ENCODE measurements at regions not wholly inside any gene's neighbourhood (a gene's known extent, or its start where the extent isn't known, plus 50 kb on each side); places are given as distances from the start of the nearest gene placed in this dataset.

DNA sequence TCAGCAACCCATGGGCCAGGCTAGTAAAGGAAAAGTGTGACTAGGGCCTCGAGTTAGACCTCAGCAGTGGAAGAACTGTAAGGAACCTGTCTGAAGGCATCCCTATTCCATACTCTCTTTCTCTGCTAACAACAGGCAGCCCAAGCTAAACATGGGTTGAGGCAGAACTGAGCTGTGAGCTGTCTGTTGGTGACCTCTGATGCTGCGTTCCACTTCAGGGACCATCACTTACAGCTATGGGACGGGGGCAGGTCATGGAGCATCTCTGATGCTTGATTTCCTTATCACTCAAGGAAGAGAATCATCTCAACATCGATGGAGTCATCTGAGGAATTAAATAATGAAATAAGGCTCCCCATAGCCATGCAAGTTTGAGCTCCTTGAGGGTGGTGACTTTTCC lies 174.8 kb downstream of the ACTL7B start:
- ChIA-PET POLR2A (interaction anchor here (0.6 kb wide), 1 partner anchor 1666 kb away, joined by 4 read pairs; no protein-coding TSS in a partner anchor), CTCF (no interaction called here)
- FAIRE-seq (no peak), DNase-seq (ENCODE audit: low read depth, low spot score) (no peak)
- no peak overlapping the region for H3K9ac ChIP-seq (replicated peaks; ENCODE audit: extremely low read depth, insufficient read depth, low read length)
- H2AFZ ChIP-seq (ENCODE audit: low read depth, low read length) = no peak overlapping the region
- no TSS peak for BruUV-seq (replicated peaks)
- no peaks in the 10 kb centered on the region for H4K20me1 ChIP-seq (replicated peaks; ENCODE audit: control insufficient read depth, extremely low read depth, insufficient read depth, low read length)
- intact Hi-C loops (cut with micrococcal nuclease) = no loop called here
- no peak overlapping the region for H3K4me3 ChIP-seq (replicated peaks in 1 of 3; ENCODE audit: insufficient read depth in 1 of 3, low read depth in 1 of 3, low read length in 3 of 3)
- TF ChIP-seq JUN (IDR thresholded peaks at IDR 0.05; ENCODE audit: borderline replicate concordance, insufficient read depth, insufficient read length, low read depth) (no peak), MYC (IDR thresholded peaks at IDR 0.05; ENCODE audit: low read depth, low read length) (no peak), POLR2AphosphoS5 (IDR thresholded peaks at IDR 0.05; ENCODE audit: insufficient read depth, low read depth, low read length) (no peak), FOS (IDR thresholded peaks at IDR 0.05; ENCODE audit: borderline replicate concordance, insufficient read depth, low read length) (no peak), GATA2 (IDR thresholded peaks at IDR 0.05; ENCODE audit: insufficient read depth, insufficient read length, low read depth, low read length) (no peak), EZH2 (IDR thresholded peaks at IDR 0.05; ENCODE audit: borderline replicate concordance, low read depth, low read length, severe bottlenecking) (no peak), POLR2A (IDR thresholded peaks at IDR 0.05; ENCODE audit: low read depth, low read length) (no peak)
- TF ChIP-seq, protein P1, sequence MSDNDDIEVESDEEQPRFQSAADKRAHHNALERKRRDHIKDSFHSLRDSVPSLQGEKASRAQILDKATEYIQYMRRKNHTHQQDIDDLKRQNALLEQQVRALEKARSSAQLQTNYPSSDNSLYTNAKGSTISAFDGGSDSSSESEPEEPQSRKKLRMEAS (IDR thresholded peaks at IDR 0.05; ENCODE audit: insufficient read depth, insufficient read length) = no peak
- TF ChIP-seq, protein P2, sequence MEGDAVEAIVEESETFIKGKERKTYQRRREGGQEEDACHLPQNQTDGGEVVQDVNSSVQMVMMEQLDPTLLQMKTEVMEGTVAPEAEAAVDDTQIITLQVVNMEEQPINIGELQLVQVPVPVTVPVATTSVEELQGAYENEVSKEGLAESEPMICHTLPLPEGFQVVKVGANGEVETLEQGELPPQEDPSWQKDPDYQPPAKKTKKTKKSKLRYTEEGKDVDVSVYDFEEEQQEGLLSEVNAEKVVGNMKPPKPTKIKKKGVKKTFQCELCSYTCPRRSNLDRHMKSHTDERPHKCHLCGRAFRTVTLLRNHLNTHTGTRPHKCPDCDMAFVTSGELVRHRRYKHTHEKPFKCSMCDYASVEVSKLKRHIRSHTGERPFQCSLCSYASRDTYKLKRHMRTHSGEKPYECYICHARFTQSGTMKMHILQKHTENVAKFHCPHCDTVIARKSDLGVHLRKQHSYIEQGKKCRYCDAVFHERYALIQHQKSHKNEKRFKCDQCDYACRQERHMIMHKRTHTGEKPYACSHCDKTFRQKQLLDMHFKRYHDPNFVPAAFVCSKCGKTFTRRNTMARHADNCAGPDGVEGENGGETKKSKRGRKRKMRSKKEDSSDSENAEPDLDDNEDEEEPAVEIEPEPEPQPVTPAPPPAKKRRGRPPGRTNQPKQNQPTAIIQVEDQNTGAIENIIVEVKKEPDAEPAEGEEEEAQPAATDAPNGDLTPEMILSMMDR (IDR thresholded peaks at IDR 0.05; ENCODE audit: extremely low read depth in 1 of 2, insufficient read depth in 1 of 2, low read depth in 1 of 2, low read length in 2 of 2) = no peak
- no peaks in the 10 kb centered on the region for H3K27me3 ChIP-seq (ENCODE audit: control insufficient read depth in 2 of 2, insufficient read depth in 2 of 2, low read length in 2 of 2)
- no peaks in the 10 kb centered on the region for H3K9me3 ChIP-seq (replicated peaks; ENCODE audit: control insufficient read depth, insufficient read depth, low read length)
- no peaks in the 10 kb centered on the region for H3K4me1 ChIP-seq (ENCODE audit: control insufficient read depth, extremely low read depth, insufficient read depth, low read length)
- H3K79me2 ChIP-seq (ENCODE audit: control insufficient read depth, insufficient read depth, low read length) = no peaks in the 10 kb centered on the region
- no peaks in the 10 kb centered on the region for H3K9me1 ChIP-seq (replicated peaks; ENCODE audit: control insufficient read depth, extremely low read depth, insufficient read depth, low read length)
- H3K4me2 ChIP-seq (ENCODE audit: insufficient read depth, low read length) = no peak overlapping the region
- H3K27ac ChIP-seq (ENCODE audit: insufficient read depth, low read depth, low read length) = no peak overlapping the region
- no peaks in the 10 kb centered on the region for H3K36me3 ChIP-seq (ENCODE audit: control insufficient read depth in 2 of 2, extremely low read depth in 1 of 2, insufficient read depth in 2 of 2, low read length in 2 of 2)
- dilution Hi-C loops (cut with MboI; ENCODE audit: extremely low pct_ligation_motif_present, low sequenced_read_pairs) = no loop called here

Data from endothelial cell of umbilical vein (primary cell).